Activated T-helper 17 cell treated with anti-CD3 and anti-CD28 coated beads, Interleukin-2, amount 50 U/mL, for 72 hours (primary cell): ENCODE measurements at regions not wholly inside any gene's neighbourhood (a gene's known extent, or its start where the extent isn't known, plus 50 kb on each side); places are given as distances from the start of the nearest gene placed in this dataset.

Experiments used
- ATAC-seq: fragments of 150-1000 bp; cut with Tn5 transposase; replicated peaks from 2 replicates; pipeline ENCODE4 v1.10.0; 2021; ENCODE audit warnings: mild to moderate bottlenecking, moderate library complexity
- H3K27ac Mint-ChIP-seq: one replicate; pipeline ENCODE4 v1.8.0; 2022; ENCODE audit warnings: mixed read lengths
- H3K27me3 Mint-ChIP-seq: one replicate; pipeline ENCODE4 v1.8.0; 2022; ENCODE audit warnings: mixed read lengths
- H3K36me3 Mint-ChIP-seq: one replicate; pipeline ENCODE4 v1.8.0; 2022; ENCODE audit warnings: low read depth, mild to moderate bottlenecking, mixed read lengths
- H3K4me1 Mint-ChIP-seq: one replicate; pipeline ENCODE4 v1.8.0; 2022; ENCODE audit warnings: mixed read lengths
- H3K4me3 Mint-ChIP-seq: one replicate; pipeline ENCODE4 v1.8.0; 2022; ENCODE audit warnings: mild to moderate bottlenecking, mixed read lengths
- H3K9me3 Mint-ChIP-seq: one replicate; pipeline ENCODE4 v1.8.0; 2022; ENCODE audit warnings: mixed read lengths

DNA sequence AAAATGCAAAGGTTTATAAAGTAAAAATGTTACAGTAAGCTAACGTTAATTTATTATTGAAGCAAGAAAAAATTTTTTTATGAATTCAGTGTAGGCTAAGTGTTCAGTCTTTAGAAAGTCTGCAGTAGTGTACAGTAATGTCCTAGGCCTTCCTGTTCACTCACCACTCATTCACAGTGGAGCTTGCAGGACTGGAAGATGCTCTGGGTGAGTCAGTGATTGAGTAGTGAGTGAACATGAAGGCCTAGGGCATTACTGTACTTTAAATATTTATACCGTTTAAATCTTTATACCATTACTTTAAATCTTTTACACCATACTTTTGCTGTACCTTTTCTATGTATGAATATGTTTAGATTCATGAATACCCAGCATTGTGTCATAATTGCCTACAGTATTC is 120.3 kb upstream of the SLC38A4 start:
- peaks cover 4% of the 10 kb centered on the region for H3K27me3 Mint-ChIP-seq
- no peaks in the 10 kb centered on the region for H3K36me3 Mint-ChIP-seq
- no peak for ATAC-seq
- no peaks in the 10 kb centered on the region for H3K4me1 Mint-ChIP-seq
- no peak overlapping the region for H3K4me3 Mint-ChIP-seq
- no peaks in the 10 kb centered on the region for H3K9me3 Mint-ChIP-seq
- H3K27ac Mint-ChIP-seq: no peak overlapping the region

DNA sequence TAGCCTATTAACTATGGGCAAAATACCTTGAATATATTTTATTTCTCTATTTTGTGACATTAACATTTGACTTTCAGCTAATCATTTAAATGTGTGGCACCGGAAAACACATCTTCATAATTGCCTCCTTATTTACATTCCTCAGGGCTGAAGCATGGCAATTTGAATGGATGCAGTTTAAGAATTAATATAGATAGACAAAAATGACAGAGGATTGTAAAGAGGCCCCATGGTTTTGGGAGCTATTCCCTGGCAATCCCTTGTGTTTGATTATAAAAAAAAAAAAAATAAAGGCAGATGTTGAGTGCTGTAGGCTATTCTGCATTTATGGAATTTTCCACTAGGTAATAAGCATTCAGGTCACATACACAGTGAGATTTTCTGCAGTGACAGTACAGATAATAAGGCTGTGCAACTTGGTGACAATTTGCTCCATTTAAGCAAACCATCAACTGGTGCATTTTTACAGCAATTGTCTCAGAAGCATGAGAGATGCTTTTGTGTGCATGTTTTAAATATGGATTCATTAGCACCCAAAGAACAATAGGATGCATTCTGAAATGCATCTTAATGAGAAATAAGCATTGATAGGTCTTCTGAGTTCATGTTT is 123.2 kb upstream of the SLC38A4 start:
- Mint-ChIP-seq H3K36me3 (no peaks in the 10 kb centered on the region), H3K4me3 (no peak overlapping the region), H3K27ac (no peak overlapping the region), H3K9me3 (no peaks in the 10 kb centered on the region), H3K4me1 (no peaks in the 10 kb centered on the region), H3K27me3 (peaks cover 8% of the 10 kb centered on the region)
- ATAC-seq: no peak

DNA sequence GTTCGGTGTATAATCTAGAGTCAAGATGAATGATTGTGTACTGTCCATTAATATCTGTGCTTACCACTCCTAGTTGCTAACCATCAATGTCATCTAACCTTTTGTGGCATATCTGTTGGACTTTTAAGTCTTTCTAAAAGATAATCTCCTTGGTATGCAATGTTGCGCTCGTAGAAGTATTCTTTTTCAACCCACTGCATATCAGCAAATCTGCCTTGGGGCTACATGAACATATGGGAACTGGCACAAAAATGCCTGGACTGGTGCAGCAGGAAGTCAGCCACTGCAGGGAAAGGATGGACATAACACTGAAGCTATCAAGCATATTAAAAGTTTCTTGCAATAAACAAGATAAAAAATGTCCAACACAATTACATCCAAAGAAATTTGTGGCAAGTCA is 124.3 kb upstream of the SLC38A4 start:
- no peak for ATAC-seq
- Mint-ChIP-seq H3K4me3 (no peak overlapping the region), H3K27ac (no peak overlapping the region), H3K36me3 (no peaks in the 10 kb centered on the region), H3K4me1 (no peaks in the 10 kb centered on the region), H3K9me3 (no peaks in the 10 kb centered on the region), H3K27me3 (peaks cover 12% of the 10 kb centered on the region)

DNA sequence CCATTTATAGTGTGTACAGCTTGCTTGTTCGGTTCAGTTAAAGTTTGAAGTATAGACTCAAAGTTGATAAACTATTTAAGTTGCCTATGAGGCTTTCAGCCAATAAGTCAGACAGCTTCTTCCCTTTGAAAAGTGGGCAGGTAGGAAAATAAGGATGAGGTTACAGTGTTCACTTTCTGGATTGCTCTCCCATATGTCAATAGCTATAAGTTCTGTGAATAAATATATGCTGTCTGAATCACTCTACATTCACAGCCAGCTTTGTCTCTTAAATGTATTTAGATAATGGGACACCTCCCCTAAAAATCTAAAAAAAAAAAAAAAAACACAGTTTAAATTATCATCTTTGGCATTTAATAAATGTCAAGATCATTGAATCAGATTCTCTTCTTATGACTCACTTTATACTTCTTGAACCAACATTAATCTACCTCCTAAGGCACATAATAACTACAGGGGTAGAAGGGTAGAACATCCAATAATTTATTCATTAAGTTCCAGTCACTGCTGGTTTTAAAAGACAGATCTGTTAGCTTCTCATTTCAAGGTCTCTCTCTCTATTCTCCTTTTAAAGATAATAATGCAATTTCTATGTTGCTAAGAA is 126.4 kb upstream of the PCED1B start:
- H3K27me3 Mint-ChIP-seq: peaks cover 19% of the 10 kb centered on the region

DNA sequence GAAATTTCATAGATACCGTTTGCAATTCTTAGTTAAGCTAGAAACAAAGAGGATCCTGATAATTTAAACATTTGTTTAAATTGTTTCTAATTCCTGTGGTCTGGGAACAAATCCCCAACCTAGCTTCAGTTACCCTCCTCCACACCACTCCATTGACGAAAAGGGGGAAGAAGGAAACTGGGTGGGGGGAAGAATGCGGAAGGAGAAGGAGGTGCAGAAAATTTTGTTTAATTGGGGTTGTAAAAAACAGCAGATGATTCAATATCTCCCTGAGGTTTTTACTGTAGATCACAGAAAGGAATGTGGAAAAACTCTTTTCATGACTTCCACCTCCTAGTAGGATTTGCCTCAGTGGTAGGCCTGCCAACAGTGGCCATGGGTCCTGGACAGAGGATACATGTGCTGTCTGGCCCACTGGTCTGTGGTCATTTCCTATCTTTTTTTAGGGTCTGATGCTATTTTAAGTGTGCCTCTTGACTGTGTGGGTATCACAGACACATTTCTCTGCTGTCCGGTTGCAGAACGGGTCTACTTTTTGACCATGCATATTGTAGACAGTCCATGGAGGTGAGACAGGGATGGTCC is 122.9 kb upstream of the PCED1B start:
- H3K27me3 Mint-ChIP-seq: peaks cover 20% of the 10 kb centered on the region
- H3K27ac Mint-ChIP-seq: no peak overlapping the region
- H3K9me3 Mint-ChIP-seq: no peaks in the 10 kb centered on the region
- no peak for ATAC-seq
- no peaks in the 10 kb centered on the region for H3K36me3 Mint-ChIP-seq
- H3K4me1 Mint-ChIP-seq: no peaks in the 10 kb centered on the region
- no peak overlapping the region for H3K4me3 Mint-ChIP-seq

More for the DNA sequence above, 126.4 kb upstream of the PCED1B start:
- Mint-ChIP-seq H3K4me3 (no peak overlapping the region), H3K36me3 (no peaks in the 10 kb centered on the region), H3K27ac (no peak overlapping the region), H3K9me3 (no peaks in the 10 kb centered on the region), H3K4me1 (no peaks in the 10 kb centered on the region)
- ATAC-seq: no peak

DNA sequence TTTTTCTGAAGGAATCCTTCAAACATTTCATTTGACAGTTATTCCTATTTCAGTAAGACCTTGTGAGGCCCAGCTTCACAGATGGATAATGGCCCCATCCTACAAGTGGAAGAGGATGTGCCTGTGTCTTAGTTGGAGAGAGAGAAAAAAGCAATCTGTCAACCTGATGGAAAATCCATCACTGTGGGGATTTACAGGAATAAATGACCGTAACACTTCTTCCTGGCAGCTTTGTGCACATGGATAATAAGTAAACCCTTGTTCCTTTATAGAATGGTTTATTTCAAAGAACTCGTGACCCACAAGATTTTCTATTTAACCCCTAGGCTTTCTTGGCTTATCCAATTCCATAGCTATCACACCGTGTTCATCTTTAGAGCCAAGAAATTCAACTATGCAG is 121.4 kb upstream of the PCED1B start:
- no peaks in the 10 kb centered on the region for H3K9me3 Mint-ChIP-seq
- H3K4me3 Mint-ChIP-seq: no peak overlapping the region
- ATAC-seq: no peak

DNA sequence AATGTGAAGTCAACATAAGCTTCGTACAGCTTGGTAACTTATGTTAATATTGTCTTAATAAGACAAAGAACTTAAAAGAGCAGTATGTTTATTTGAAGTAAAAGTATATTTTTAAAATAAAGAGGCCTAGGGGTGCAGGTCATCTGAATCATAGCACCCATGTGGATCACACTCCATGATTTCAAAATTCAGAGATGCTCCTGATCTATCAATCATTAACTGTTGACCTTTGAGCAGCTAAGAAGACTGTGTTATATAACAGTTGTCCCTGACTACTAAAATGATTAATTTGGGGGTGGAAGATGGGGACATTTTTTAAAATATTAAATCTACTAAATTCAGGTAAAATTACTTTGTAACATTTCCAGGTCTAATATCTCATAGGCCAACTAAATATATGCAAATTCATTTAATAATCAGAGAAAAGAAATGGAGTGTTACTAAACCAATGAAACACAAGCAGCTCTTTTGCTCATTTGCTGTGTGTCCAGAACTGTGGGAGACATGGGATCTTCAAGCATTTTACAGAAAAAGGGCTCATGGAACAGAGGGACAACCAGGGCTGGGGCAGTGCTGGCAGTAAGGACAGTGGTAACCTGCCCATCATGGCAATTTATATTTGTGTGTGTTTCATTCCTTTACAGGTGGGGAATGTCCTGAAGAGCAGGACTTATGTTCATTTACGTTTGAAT is 120.7 kb upstream of the PCED1B start:
- no peaks in the 10 kb centered on the region for H3K36me3 Mint-ChIP-seq
- H3K4me1 Mint-ChIP-seq: no peaks in the 10 kb centered on the region

More for the DNA sequence above, 121.4 kb upstream of the PCED1B start:
- H3K27me3 Mint-ChIP-seq: peaks cover 16% of the 10 kb centered on the region
- no peaks in the 10 kb centered on the region for H3K36me3 Mint-ChIP-seq
- H3K27ac Mint-ChIP-seq: no peak overlapping the region
- no peaks in the 10 kb centered on the region for H3K4me1 Mint-ChIP-seq

DNA sequence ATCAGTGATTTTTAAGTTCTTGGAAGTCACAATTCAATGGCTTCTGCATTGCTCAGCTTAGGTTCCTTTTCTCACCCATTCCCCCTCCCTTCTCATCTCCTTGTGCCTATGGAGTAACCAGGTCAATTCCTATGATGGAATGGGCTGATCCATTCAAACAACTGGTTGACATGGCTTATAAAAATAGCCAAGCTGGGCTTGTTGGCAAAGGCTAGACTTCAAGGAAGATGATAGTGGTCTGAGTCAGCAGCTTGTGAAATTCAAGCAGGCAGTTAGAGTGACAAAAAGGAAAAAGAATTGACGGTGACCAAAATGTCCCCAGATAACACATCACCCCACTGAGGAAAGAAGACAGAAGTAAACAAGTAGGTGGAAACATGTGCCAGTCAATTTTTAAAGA is 119.9 kb upstream of the PCED1B start:
- Mint-ChIP-seq H3K27ac (no peak overlapping the region), H3K4me3 (no peak overlapping the region), H3K4me1 (no peaks in the 10 kb centered on the region), H3K27me3 (peaks cover 12% of the 10 kb centered on the region), H3K36me3 (no peaks in the 10 kb centered on the region), H3K9me3 (no peaks in the 10 kb centered on the region)
- no peak for ATAC-seq

More for the DNA sequence above, 120.7 kb upstream of the PCED1B start:
- H3K27ac Mint-ChIP-seq: no peak overlapping the region
- H3K4me3 Mint-ChIP-seq: no peak overlapping the region
- peaks cover 16% of the 10 kb centered on the region for H3K27me3 Mint-ChIP-seq
- no peaks in the 10 kb centered on the region for H3K9me3 Mint-ChIP-seq
- no peak for ATAC-seq

DNA sequence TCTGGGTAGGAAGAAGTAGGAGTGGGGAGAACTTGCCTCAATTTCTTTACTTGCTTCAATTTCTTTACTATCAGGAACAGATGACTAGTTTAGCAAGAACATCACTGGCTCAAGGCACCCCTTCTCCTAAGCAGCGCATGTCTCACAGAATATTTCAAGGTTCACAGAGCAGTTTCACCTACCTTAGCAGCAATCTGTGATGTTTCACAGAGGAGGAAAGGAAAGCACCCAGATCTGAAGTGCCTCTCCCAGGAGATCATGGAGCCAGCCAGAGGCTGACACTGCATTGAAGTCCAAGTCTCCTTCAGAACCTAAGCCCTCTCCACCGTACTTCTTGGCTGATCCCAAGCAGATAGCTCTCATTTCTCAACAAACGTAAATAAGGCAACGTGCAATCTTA is 118.7 kb upstream of the PCED1B start:
- Mint-ChIP-seq H3K27ac (no peak overlapping the region), H3K4me3 (no peak overlapping the region), H3K36me3 (no peaks in the 10 kb centered on the region), H3K4me1 (no peaks in the 10 kb centered on the region), H3K27me3 (peaks cover 7% of the 10 kb centered on the region), H3K9me3 (no peaks in the 10 kb centered on the region)
- no peak for ATAC-seq

DNA sequence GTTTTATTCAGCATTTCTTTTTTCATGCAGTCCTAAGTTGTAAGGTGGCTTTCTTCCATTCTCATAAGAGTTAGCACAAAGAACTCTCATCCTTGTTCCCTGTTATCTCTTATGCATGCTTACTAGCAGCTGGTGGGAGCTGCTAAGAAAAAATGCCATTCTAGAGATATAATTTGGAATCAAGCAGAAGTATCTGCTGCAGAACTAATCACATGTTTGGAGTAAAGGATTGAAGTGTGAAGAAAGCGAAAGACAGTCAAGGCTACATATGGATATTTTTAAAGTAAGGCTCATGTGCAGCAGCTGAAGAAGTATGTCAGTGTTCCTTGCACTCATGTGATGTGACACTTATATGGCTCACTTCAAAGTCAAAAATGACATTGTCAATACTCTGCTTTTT is 116.2 kb upstream of the PCED1B start:
- Mint-ChIP-seq H3K36me3 (no peaks in the 10 kb centered on the region), H3K4me3 (no peak overlapping the region), H3K27me3 (peaks cover 14% of the 10 kb centered on the region), H3K27ac (no peak overlapping the region), H3K9me3 (no peaks in the 10 kb centered on the region), H3K4me1 (no peaks in the 10 kb centered on the region)
- no peak for ATAC-seq

DNA sequence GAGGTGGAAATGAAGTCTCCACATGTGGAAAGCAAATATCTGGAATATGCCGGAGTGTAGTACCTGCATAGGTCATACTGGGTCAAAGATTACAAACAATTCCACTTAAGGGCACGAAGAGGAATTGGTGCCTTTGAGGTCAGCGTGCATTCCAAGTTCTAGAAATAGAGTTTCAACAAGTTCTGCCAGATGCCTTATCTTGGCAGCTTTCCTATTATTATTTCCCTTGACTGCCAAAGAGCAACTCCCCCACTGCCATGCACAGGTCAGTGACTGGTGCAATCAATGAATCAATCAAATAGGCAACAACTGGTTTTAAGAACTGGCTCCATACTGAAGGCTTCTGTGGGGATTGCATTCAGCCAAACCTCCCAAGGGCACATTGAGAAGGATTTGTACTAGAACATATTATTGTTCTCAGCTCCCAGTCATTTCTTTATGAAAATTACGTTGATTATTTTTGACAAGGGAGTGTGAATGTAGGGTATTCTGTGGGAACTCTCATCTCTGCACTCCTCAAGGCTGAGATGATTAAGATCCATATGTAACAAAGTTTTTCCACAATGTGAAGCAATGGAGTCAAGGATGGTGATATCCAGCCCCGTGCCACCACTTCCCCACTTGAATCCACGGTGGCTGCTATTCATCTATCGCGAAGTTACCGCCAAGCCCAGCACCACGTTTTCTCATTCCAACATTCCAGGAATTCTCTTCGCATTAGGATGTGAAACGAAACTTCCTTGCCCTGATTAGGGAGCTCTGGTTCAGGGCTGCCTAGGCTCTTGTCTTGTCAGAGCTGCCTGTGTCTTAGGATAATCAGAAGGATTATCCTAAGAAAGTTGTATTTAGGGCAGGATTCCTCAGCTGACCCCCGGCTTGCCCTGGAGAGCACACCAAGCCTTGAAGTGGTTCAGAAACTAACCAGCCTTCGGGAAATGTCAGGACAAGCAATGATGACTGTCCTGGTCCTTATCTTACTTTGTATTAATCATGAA is 115.1 kb upstream of the PCED1B start:
- H3K36me3 Mint-ChIP-seq: no peaks in the 10 kb centered on the region
- peaks cover 18% of the 10 kb centered on the region for H3K27me3 Mint-ChIP-seq
- H3K4me1 Mint-ChIP-seq: no peaks in the 10 kb centered on the region
- no peak overlapping the region for H3K4me3 Mint-ChIP-seq
- H3K9me3 Mint-ChIP-seq: no peaks in the 10 kb centered on the region
- no peak for ATAC-seq
- no peak overlapping the region for H3K27ac Mint-ChIP-seq

DNA sequence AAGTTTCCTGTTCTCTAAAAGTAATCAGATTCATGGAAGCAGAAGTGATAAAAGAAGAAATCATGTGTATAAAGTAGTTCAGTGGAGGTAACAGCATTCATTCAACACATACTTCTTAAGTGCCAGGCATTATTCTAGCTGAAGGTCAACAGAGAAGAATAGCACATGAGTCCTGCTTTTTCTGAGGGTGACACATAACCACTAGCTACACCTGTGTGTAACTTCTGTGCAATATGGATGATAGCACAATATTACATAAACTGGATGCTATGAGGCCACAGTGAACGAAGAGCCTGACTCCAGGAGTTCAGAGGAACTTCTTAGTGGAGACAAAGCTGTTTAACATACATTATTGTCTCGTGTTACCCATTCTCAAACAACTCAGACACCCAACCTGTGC is 114.3 kb upstream of the PCED1B start:
- H3K4me3 Mint-ChIP-seq: no peak overlapping the region
- no peaks in the 10 kb centered on the region for H3K9me3 Mint-ChIP-seq
- H3K4me1 Mint-ChIP-seq: no peaks in the 10 kb centered on the region
- no peak overlapping the region for H3K27ac Mint-ChIP-seq
- H3K36me3 Mint-ChIP-seq: no peaks in the 10 kb centered on the region
- ATAC-seq: no peak
- peaks cover 16% of the 10 kb centered on the region for H3K27me3 Mint-ChIP-seq

DNA sequence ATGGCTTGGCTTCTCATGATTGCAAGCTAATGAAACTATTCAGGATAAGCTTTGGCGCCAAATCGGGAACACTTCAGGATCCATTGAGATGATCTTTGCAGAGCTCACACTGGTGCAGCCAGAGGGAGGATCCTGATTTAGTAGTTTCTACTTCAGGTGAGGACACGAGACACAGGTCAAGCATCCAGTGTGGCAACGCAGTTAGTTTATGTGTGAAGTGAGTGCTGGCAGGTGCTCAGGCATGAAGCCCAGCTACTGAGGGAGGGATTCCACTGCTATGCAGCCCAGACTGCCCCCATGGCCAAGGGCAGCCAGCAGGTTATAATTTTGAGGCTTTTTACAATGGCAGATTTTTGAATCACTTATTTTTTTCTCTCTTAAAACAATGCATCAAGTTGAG is 113.5 kb upstream of the PCED1B start:
- no peak overlapping the region for H3K27ac Mint-ChIP-seq
- H3K4me3 Mint-ChIP-seq: no peak overlapping the region
- H3K4me1 Mint-ChIP-seq: no peaks in the 10 kb centered on the region
- ATAC-seq: no peak
- H3K27me3 Mint-ChIP-seq: peaks cover 17% of the 10 kb centered on the region
- H3K9me3 Mint-ChIP-seq: no peaks in the 10 kb centered on the region
- no peaks in the 10 kb centered on the region for H3K36me3 Mint-ChIP-seq

DNA sequence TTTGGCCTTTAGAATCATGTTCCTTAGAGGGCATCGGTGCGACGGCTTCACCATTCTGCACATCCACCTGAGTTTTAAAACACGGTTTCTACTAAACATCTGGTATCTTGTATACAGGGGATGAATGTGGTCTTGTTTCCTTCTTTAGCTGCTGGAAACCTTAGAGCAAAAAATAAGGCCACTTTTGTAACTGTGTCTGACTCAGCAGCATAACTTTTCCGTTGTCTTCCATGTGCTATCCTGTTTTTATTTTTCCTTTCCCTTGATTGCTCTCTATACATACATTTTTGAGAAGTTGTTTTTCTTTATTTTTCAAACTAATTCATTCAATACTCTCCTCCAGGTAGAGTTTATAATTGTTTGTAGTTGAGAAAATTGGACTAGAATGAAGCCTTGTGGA is 108.8 kb upstream of the PCED1B start:
- H3K4me1 Mint-ChIP-seq: no peaks in the 10 kb centered on the region
- peaks cover 47% of the 10 kb centered on the region for H3K27me3 Mint-ChIP-seq
- H3K27ac Mint-ChIP-seq: no peak overlapping the region
- H3K9me3 Mint-ChIP-seq: no peaks in the 10 kb centered on the region
- H3K4me3 Mint-ChIP-seq: no peak overlapping the region
- H3K36me3 Mint-ChIP-seq: no peaks in the 10 kb centered on the region
- ATAC-seq: no peak
